ENCODE measurements at regions not wholly inside any gene's neighbourhood (a gene's known extent, or its start where the extent isn't known, plus 50 kb on each side); places are given as distances from the start of the nearest gene placed in this dataset.

GRCh38 chr7:130940907-130941306, 206.9 kb upstream of the KLF14 start:
- TF ChIP-seq CTCF (IDR thresholded peaks at IDR 0.05), result no peak
- TF ChIP-seq ZFX (IDR thresholded peaks at IDR 0.05; ENCODE audit: borderline replicate concordance), result no peak
- H3K27ac ChIP-seq, result no peak overlapping the region

GRCh38 chr7:130941322-130942210, 207.6 kb upstream of the KLF14 start:
- H3K27ac ChIP-seq, result no peak overlapping the region
- TF ChIP-seq CTCF (IDR thresholded peaks at IDR 0.05) (no peak), ZFX (IDR thresholded peaks at IDR 0.05; ENCODE audit: borderline replicate concordance) (no peak)

- H3K27ac ChIP-seq, result no peak overlapping the region
- no peak for TF ChIP-seq CTCF (IDR thresholded peaks at IDR 0.05)
- TF ChIP-seq ZFX (IDR thresholded peaks at IDR 0.05; ENCODE audit: borderline replicate concordance), result no peak
Measured at GRCh38 chr7:130942211-130942964, 208.4 kb upstream of the KLF14 start.

GRCh38 chr7:130943336-130943901, 209.4 kb upstream of the KLF14 start:
- no peak for TF ChIP-seq CTCF (IDR thresholded peaks at IDR 0.05)
- TF ChIP-seq ZFX (IDR thresholded peaks at IDR 0.05; ENCODE audit: borderline replicate concordance), result no peak
- H3K27ac ChIP-seq, result no peak overlapping the region

- H3K27ac ChIP-seq, result no peak overlapping the region
Measured at GRCh38 chr7:130943981-130944380, 210.0 kb upstream of the KLF14 start.

GRCh38 chr7:130944997-130945396, 211.0 kb upstream of the KLF14 start:
- no peak for TF ChIP-seq CTCF (IDR thresholded peaks at IDR 0.05)
- TF ChIP-seq ZFX (IDR thresholded peaks at IDR 0.05; ENCODE audit: borderline replicate concordance), result no peak
- no peak overlapping the region for H3K27ac ChIP-seq

More at GRCh38 chr7:130943981-130944380, 210.0 kb upstream of the KLF14 start:
- TF ChIP-seq ZFX (IDR thresholded peaks at IDR 0.05; ENCODE audit: borderline replicate concordance) (no peak), CTCF (IDR thresholded peaks at IDR 0.05) (no peak)

Measured in 22Rv1 (cell line).